ENCODE measurements at regions not wholly inside any gene's neighbourhood (a gene's known extent, or its start where the extent isn't known, plus 50 kb on each side); places are given as distances from the start of the nearest gene placed in this dataset.

GRCh38 chr6:74671558-74672025 lies 534.3 kb downstream of the COL12A1 start:
- TF ChIP-seq EZH2phosphoT487 (IDR thresholded peaks at IDR 0.05; ENCODE audit: borderline replicate concordance, low read length): no peak
- no peak for TF ChIP-seq CTCF (IDR thresholded peaks at IDR 0.05; ENCODE audit: low read depth, low read length, poor library complexity, severe bottlenecking)
- Histone ChIP-seq H3K27me3 (ENCODE audit: control insufficient read depth, low read length) (no peaks in the 10 kb centered on the region), H4K20me1 (ENCODE audit: control insufficient read depth, insufficient read depth, low read depth, low read length) (no peaks in the 10 kb centered on the region), H3K4me1 (ENCODE audit: control insufficient read depth, low read length) (no peaks in the 10 kb centered on the region), H3K4me3 (ENCODE audit: low read length) (no peak overlapping the region), H3K79me2 (ENCODE audit: control insufficient read depth, low read length) (no peaks in the 10 kb centered on the region), H3K9me2 (replicated peaks; ENCODE audit: control insufficient read depth, low read length) (no peaks in the 10 kb centered on the region), H3F3A (ENCODE audit: control insufficient read depth, insufficient read depth) (no peaks in the 10 kb centered on the region), H3K36me3 (ENCODE audit: control insufficient read depth, low read length) (no peaks in the 10 kb centered on the region), H3K9me3 (ENCODE audit: control insufficient read depth, insufficient read depth, low read length) (no peaks in the 10 kb centered on the region), H3K27ac (ENCODE audit: low read depth, low read length) (no peak overlapping the region), H3K4me2 (ENCODE audit: low read length) (no peak overlapping the region)

DNA sequence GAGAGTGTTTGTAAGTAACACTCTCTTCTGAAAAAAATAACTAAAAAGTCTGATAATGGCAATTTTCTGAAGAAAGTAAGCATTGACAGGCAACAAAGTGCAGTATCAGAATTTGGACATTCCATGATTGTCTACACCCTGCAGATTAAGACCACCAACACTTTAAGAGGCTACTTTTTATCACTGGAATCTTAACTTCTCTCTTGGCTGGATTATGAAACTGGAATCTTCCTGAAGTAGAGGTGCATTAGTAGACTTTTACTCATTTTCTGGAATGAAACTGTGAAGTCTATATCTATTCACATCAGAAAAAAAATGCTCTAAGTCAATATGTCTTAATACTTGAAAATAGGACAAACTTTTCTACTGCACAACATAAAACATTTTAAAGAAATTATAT lies 547.5 kb downstream of the COL12A1 start:
- TF ChIP-seq CTCF (IDR thresholded peaks at IDR 0.05; ENCODE audit: low read depth, low read length, poor library complexity, severe bottlenecking): no peak
- no peak for TF ChIP-seq EZH2phosphoT487 (IDR thresholded peaks at IDR 0.05; ENCODE audit: borderline replicate concordance, low read length)
- Histone ChIP-seq H3K27me3 (ENCODE audit: control insufficient read depth, low read length) (no peaks in the 10 kb centered on the region), H3K27ac (ENCODE audit: low read depth, low read length) (no peak overlapping the region), H4K20me1 (ENCODE audit: control insufficient read depth, insufficient read depth, low read depth, low read length) (no peaks in the 10 kb centered on the region), H3K36me3 (ENCODE audit: control insufficient read depth, low read length) (no peaks in the 10 kb centered on the region), H3K9me2 (replicated peaks; ENCODE audit: control insufficient read depth, low read length) (no peaks in the 10 kb centered on the region), H3K4me1 (ENCODE audit: control insufficient read depth, low read length) (no peaks in the 10 kb centered on the region), H3K4me2 (ENCODE audit: low read length) (no peak overlapping the region), H3K79me2 (ENCODE audit: control insufficient read depth, low read length) (no peaks in the 10 kb centered on the region), H3K4me3 (ENCODE audit: low read length) (no peak overlapping the region), H3K9me3 (ENCODE audit: control insufficient read depth, insufficient read depth, low read length) (no peaks in the 10 kb centered on the region), H3F3A (ENCODE audit: control insufficient read depth, insufficient read depth) (no peaks in the 10 kb centered on the region)

DNA sequence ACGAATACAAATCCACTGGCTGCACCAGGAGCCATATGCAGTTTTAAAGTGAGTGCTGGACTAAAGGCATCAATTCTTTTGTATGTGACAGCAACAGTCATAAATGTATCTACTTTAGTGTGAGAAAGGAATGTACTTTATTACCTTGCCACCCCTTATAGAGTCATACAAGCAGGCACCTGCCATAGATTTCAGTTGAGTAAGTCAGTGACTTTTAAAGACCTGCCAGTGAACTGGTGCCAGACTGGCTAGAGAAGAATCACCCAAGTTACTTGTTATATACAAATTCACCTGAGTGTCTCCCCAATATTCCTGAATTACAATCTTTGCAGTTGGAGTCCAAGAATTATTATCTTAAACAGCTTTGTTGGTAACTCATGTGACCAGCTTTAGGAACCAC lies 547.9 kb downstream of the COL12A1 start:
- H3K27ac ChIP-seq (ENCODE audit: low read depth, low read length): no peak overlapping the region
- H3K9me3 ChIP-seq (ENCODE audit: control insufficient read depth, insufficient read depth, low read length): no peaks in the 10 kb centered on the region
- H3K4me3 ChIP-seq (ENCODE audit: low read length): no peak overlapping the region
- H4K20me1 ChIP-seq (ENCODE audit: control insufficient read depth, insufficient read depth, low read depth, low read length): no peaks in the 10 kb centered on the region
- H3K9me2 ChIP-seq (replicated peaks; ENCODE audit: control insufficient read depth, low read length): no peaks in the 10 kb centered on the region
- no peak overlapping the region for H3K4me2 ChIP-seq (ENCODE audit: low read length)
- TF ChIP-seq EZH2phosphoT487 (IDR thresholded peaks at IDR 0.05; ENCODE audit: borderline replicate concordance, low read length) (no peak), CTCF (IDR thresholded peaks at IDR 0.05; ENCODE audit: low read depth, low read length, poor library complexity, severe bottlenecking) (no peak)
- no peaks in the 10 kb centered on the region for H3K27me3 ChIP-seq (ENCODE audit: control insufficient read depth, low read length)
- H3K4me1 ChIP-seq (ENCODE audit: control insufficient read depth, low read length): no peaks in the 10 kb centered on the region
- H3K79me2 ChIP-seq (ENCODE audit: control insufficient read depth, low read length): no peaks in the 10 kb centered on the region
- H3F3A ChIP-seq (ENCODE audit: control insufficient read depth, insufficient read depth): no peaks in the 10 kb centered on the region
- H3K36me3 ChIP-seq (ENCODE audit: control insufficient read depth, low read length): no peaks in the 10 kb centered on the region

GRCh38 chr6:74657011-74657410 lies 548.8 kb downstream of the COL12A1 start:
- no peaks in the 10 kb centered on the region for H3K9me3 ChIP-seq (ENCODE audit: control insufficient read depth, insufficient read depth, low read length)
- H3K4me3 ChIP-seq (ENCODE audit: low read length): no peak overlapping the region
- H3K9me2 ChIP-seq (replicated peaks; ENCODE audit: control insufficient read depth, low read length): no peaks in the 10 kb centered on the region
- no peaks in the 10 kb centered on the region for H3F3A ChIP-seq (ENCODE audit: control insufficient read depth, insufficient read depth)
- TF ChIP-seq EZH2phosphoT487 (IDR thresholded peaks at IDR 0.05; ENCODE audit: borderline replicate concordance, low read length) (no peak), CTCF (IDR thresholded peaks at IDR 0.05; ENCODE audit: low read depth, low read length, poor library complexity, severe bottlenecking) (no peak)
- no peak overlapping the region for H3K27ac ChIP-seq (ENCODE audit: low read depth, low read length)
- no peaks in the 10 kb centered on the region for H3K4me1 ChIP-seq (ENCODE audit: control insufficient read depth, low read length)
- no peaks in the 10 kb centered on the region for H4K20me1 ChIP-seq (ENCODE audit: control insufficient read depth, insufficient read depth, low read depth, low read length)
- H3K36me3 ChIP-seq (ENCODE audit: control insufficient read depth, low read length): no peaks in the 10 kb centered on the region
- H3K79me2 ChIP-seq (ENCODE audit: control insufficient read depth, low read length): no peaks in the 10 kb centered on the region
- H3K4me2 ChIP-seq (ENCODE audit: low read length): no peak overlapping the region
- no peaks in the 10 kb centered on the region for H3K27me3 ChIP-seq (ENCODE audit: control insufficient read depth, low read length)
